OCI-LY3 (cell line): ENCODE measurements at regions not wholly inside any gene's neighbourhood (a gene's known extent, or its start where the extent isn't known, plus 50 kb on each side); places are given as distances from the start of the nearest gene placed in this dataset.
"Not testable (repeated sequence)": the region's sequence is repeated elsewhere in the genome, so short reads cannot be mapped to it uniquely, and the experiment has no call there.

Source experiments
- H2AFZ ChIP-seq: fragments of 200-600, 300-600 bp; shearing (Covaris generic); 2 replicates; pipeline ENCODE4 v1.6.0; 2014; ENCODE audit warnings: antibody characterized with exemption, low read depth, low read length
- H3K27ac ChIP-seq: fragments of 200-600, 300-600 bp; sonication (generic); 2 replicates; pipeline ENCODE4 v1.5.1; 2014; ENCODE audit warnings: mild to moderate bottlenecking, low read length, moderate library complexity, mixed read lengths
- H3K27me3 ChIP-seq: fragments of 200-600, 300-600 bp; sonication (generic); 2 replicates; pipeline ENCODE4 v1.6.1; 2014; ENCODE audit warnings: low read depth, low read length, mixed read lengths
- H3K36me3 ChIP-seq: fragments of 200-600, 300-600 bp; sonication (generic); replicated peaks from 2 replicates; pipeline ENCODE3; 2014; ENCODE audit warnings: low read depth, low read length, mixed read lengths
- H3K4me1 ChIP-seq: fragments of 300-600, 200-600 bp; sonication (generic); 2 replicates; pipeline ENCODE4 v1.6.1; 2014; ENCODE audit warnings: low read length, mixed read lengths
- H3K4me2 ChIP-seq: fragments of 200-600, 300-600 bp; sonication (generic); 2 replicates; pipeline ENCODE4 v1.6.1; 2014; ENCODE audit warnings: low read length, mixed read lengths
- H3K4me3 ChIP-seq: fragments of 300-600, 200-600 bp; sonication (generic); 2 replicates; pipeline ENCODE4 v1.5.1; 2014; ENCODE audit warnings: antibody characterized with exemption, mild to moderate bottlenecking, low read length, moderate library complexity
- H3K79me2 ChIP-seq: fragments of 300-600, 200-600 bp; shearing (Covaris generic); 2 replicates; pipeline ENCODE4 v1.6.1; 2014; ENCODE audit warnings: mild to moderate bottlenecking, low read length, mixed read lengths
- H3K9ac ChIP-seq: fragments of 300-600, 200-600 bp; shearing (Covaris generic); 2 replicates; pipeline ENCODE4 v1.6.0; 2014; ENCODE audit warnings: mild to moderate bottlenecking, low read length, moderate library complexity
- H3K9me3 ChIP-seq: fragments of 200-600, 300-600 bp; shearing (Covaris generic); 2 replicates; pipeline ENCODE4 v1.6.1; 2014; ENCODE audit warnings: low read length, mixed read lengths; ENCODE audit not compliant: insufficient read depth
- H4K20me1 ChIP-seq: fragments of 200-600, 300-600 bp; sonication (generic); 2 replicates; pipeline ENCODE4 v1.6.1; 2016; ENCODE audit warnings: low read length, mixed read lengths; ENCODE audit not compliant: insufficient read depth
- CTCF ChIP-seq: fragments of 200-600, 300-600 bp; sonication (generic); IDR thresholded peaks from 2 replicates; pipeline ENCODE4 v1.5.1; 2014; ENCODE audit warnings: antibody characterized with exemption, low read length, low read depth
- EZH2phosphoT487 ChIP-seq: fragments of 200-600 bp; shearing (Covaris generic); IDR thresholded peaks from 2 replicates; pipeline ENCODE4 v1.6.1; 2018; ENCODE audit warnings: antibody characterized with exemption, mixed run types, low read depth

DNA sequence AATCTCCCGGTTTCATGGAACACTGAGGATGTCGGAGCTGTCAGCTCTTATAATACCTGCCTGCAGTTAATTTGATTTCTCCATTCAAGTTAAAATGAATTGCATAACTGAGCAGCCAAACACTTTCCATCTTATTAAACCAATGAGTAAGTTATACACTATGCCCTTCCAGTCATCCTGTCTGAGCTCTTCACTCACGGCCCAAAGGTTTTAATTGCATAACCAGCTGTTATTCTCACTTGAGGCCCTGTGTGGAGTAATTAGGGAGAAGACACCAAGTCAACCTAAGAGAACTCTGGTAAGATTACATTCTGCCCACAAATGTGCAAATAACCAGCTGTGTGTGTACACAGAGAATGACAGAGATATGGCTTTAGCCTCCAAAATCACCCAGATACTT lies 303.5 kb downstream of the TBC1D4 start:
- Histone ChIP-seq H3K27ac (no peak overlapping the region), H3K79me2 (no peaks in the 10 kb centered on the region), H3K9ac (no peak overlapping the region), H2AFZ (no peak overlapping the region), H3K4me1 (no peaks in the 10 kb centered on the region), H3K9me3 (no peaks in the 10 kb centered on the region), H3K4me2 (no peak overlapping the region), H3K27me3 (no peaks in the 10 kb centered on the region), H3K36me3 (no peaks in the 10 kb centered on the region), H3K4me3 (no peak overlapping the region), H4K20me1 (no peaks in the 10 kb centered on the region)
- TF ChIP-seq EZH2phosphoT487, result no peak
- no peak for TF ChIP-seq CTCF

DNA sequence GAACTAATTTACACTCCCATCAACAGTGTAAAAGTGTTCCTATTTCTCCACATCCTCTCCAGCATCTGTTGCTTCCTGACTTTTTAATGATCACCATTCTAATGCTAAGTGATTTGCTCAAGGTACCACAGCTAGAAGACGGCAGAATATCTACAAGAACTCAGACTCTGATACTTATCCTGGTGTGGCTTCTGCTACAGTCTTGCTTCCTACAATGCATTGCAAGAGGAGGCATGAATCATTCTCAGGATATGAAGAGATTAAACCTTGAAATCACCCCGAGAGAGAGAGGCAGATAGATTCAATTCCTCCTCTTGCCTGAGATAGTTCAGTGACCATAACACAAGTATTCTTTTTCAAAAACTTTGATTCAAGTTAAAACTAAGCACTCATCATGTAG lies 306.4 kb downstream of the TBC1D4 start:
- no peak overlapping the region for H3K27ac ChIP-seq
- no peaks in the 10 kb centered on the region for H3K36me3 ChIP-seq
- no peaks in the 10 kb centered on the region for H3K4me1 ChIP-seq
- TF ChIP-seq EZH2phosphoT487 (no peak), CTCF (no peak)
- H3K79me2 ChIP-seq, result no peaks in the 10 kb centered on the region
- no peak overlapping the region for H3K4me2 ChIP-seq
- H3K9me3 ChIP-seq, result no peaks in the 10 kb centered on the region
- no peaks in the 10 kb centered on the region for H4K20me1 ChIP-seq
- no peaks in the 10 kb centered on the region for H3K27me3 ChIP-seq
- H3K4me3 ChIP-seq, result no peak overlapping the region
- no peak overlapping the region for H3K9ac ChIP-seq
- no peak overlapping the region for H2AFZ ChIP-seq

DNA sequence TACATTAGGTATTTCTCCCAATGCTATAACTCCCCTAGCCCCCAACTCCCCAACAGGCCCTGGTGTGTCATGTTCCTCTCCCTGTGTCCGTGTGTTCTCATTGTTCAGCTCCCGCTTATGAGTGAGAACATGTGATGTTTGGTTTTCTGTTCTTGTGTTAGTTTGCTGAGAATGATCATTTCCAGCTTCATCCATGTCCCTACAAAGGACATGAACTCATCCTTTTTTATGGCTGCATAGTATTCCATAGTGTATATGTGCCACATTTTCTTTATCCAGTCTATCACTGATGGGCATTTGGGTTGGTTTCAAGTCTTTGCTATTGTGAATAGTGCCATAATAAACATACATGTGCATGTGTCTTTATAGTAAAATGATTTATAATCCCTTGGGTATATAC lies 306.9 kb downstream of the TBC1D4 start:
- H3K27me3 ChIP-seq, H3K36me3 ChIP-seq, H3K27ac ChIP-seq, H3K4me2 ChIP-seq, H3K9me3 ChIP-seq, H3K9ac ChIP-seq, H3K4me1 ChIP-seq, H3K4me3 ChIP-seq, H3K79me2 ChIP-seq, H4K20me1 ChIP-seq, H2AFZ ChIP-seq: not testable (repeated sequence)

- H3K9ac ChIP-seq, result no peak overlapping the region
- no peaks in the 10 kb centered on the region for H3K36me3 ChIP-seq
- no peaks in the 10 kb centered on the region for H3K9me3 ChIP-seq
- H4K20me1 ChIP-seq, result no peaks in the 10 kb centered on the region
- TF ChIP-seq EZH2phosphoT487, result no peak
- no peak overlapping the region for H3K27ac ChIP-seq
- H3K27me3 ChIP-seq, result no peaks in the 10 kb centered on the region
- no peak overlapping the region for H3K4me3 ChIP-seq
- no peak overlapping the region for H2AFZ ChIP-seq
- H3K79me2 ChIP-seq, result no peaks in the 10 kb centered on the region
- no peaks in the 10 kb centered on the region for H3K4me1 ChIP-seq
- H3K4me2 ChIP-seq, result no peak overlapping the region
These were observed 307.5 kb downstream of the TBC1D4 start for GRCh38 chr13:75174481-75174880.

GRCh38 chr13:75173457-75174356 lies 308.3 kb downstream of the TBC1D4 start:
- Histone ChIP-seq H3K4me3 (no peak overlapping the region), H3K36me3 (no peaks in the 10 kb centered on the region), H3K79me2 (no peaks in the 10 kb centered on the region), H3K27me3 (no peaks in the 10 kb centered on the region), H4K20me1 (no peaks in the 10 kb centered on the region), H3K27ac (no peak overlapping the region), H3K4me2 (no peak overlapping the region), H3K9me3 (no peaks in the 10 kb centered on the region), H3K9ac (no peak overlapping the region), H2AFZ (0 out of 2 replicates have a peak overlapping the region, but pooled peaks have one; percentile 41), H3K4me1 (no peaks in the 10 kb centered on the region)
- TF ChIP-seq EZH2phosphoT487 (no peak), CTCF (no peak)
